GM20000 (cell line): ENCODE measurements at regions not wholly inside any gene's neighbourhood (a gene's known extent, or its start where the extent isn't known, plus 50 kb on each side); places are given as distances from the start of the nearest gene placed in this dataset.

Source experiments
- DNase-seq: peaks from one replicate; pipeline ENCODE4 v3.0.0; 2012; ENCODE audit warnings: low spot score
- CTCF ChIP-seq: IDR thresholded peaks from 2 replicates; pipeline ENCODE4 v1.5.1; 2012; ENCODE audit warnings: mild to moderate bottlenecking, control low read depth; ENCODE audit errors: extremely low read depth, missing control alignments

- no peak for DNase-seq
- TF ChIP-seq CTCF: no peak
Observed at GRCh38 chr5:13278811-13279210, 665.7 kb downstream of the DNAH5 start.

GRCh38 chr5:13278148-13278547 lies 666.3 kb downstream of the DNAH5 start:
- DNase-seq: no peak
- TF ChIP-seq CTCF: no peak

GRCh38 chr5:13276156-13276555 lies 668.3 kb downstream of the DNAH5 start:
- no peak for DNase-seq
- no peak for TF ChIP-seq CTCF

GRCh38 chr5:13263701-13264100 lies 680.8 kb downstream of the DNAH5 start:
- TF ChIP-seq CTCF: no peak
- no peak for DNase-seq

GRCh38 chr5:13253111-13253510 lies 691.4 kb downstream of the DNAH5 start:
- DNase-seq: no peak
- no peak for TF ChIP-seq CTCF

- no peak for DNase-seq
- TF ChIP-seq CTCF: no peak
Observed at GRCh38 chr5:13252699-13253098, 691.8 kb downstream of the DNAH5 start.

- TF ChIP-seq CTCF: no peak
- no peak for DNase-seq
Observed at GRCh38 chr5:13251623-13252376, 692.7 kb downstream of the DNAH5 start.
